ENCODE measurements at regions not wholly inside any gene's neighbourhood (a gene's known extent, or its start where the extent isn't known, plus 50 kb on each side); places are given as distances from the start of the nearest gene placed in this dataset.

DNA sequence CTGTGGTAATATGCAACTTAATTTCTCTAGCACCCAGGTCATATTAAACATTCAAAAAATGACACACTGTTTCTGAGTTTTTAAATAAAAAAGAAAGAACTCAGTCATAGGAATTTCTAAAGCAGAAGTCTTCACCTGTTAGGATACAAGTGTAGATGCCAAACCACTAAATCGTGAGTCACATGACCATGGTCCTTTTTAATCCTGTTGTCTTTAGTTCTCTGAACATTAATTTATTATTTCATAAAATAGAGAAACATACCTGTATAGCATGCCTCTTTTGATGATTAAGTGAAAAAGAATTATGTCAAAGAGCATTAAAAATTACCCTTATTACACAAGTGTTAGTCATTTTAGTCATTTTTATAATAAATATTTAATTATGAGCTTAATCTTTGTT lies 398.8 kb downstream of the CCDC85A start:
- TF ChIP-seq CTCF (conservative IDR thresholded peaks at IDR 0.05; ENCODE audit: low read length) (no peak), EZH2phosphoT487 (IDR thresholded peaks at IDR 0.05; ENCODE audit: borderline replicate concordance) (no peak)
